GM23338 (cell line): ENCODE measurements at regions not wholly inside any gene's neighbourhood (a gene's known extent, or its start where the extent isn't known, plus 50 kb on each side); places are given as distances from the start of the nearest gene placed in this dataset.

Experiments used
- ATAC-seq: fragments of 200-7000 bp; cut with Tn5 transposase; 3 replicates; pipeline ENCODE4 v1.9.1; 2020
- DNase-seq: peaks from one replicate; pipeline ENCODE4 v3.0.0-alpha.2; 2015; ENCODE audit warnings: low spot score
- H2AFZ ChIP-seq: fragments of 200-600 bp; sonication (generic); 2 replicates; pipeline ENCODE4 v1.8.0; 2016; ENCODE audit warnings: antibody characterized with exemption, mild to moderate bottlenecking, moderate library complexity
- H3F3A ChIP-seq: fragments of 200-600 bp; sonication (generic); replicated peaks from 2 replicates; pipeline ENCODE4 v1.8.0; 2017; ENCODE audit warnings: antibody characterized with exemption, mixed run types, low read depth
- H3K27ac ChIP-seq: fragments of 200-600 bp; sonication (generic); 2 replicates; pipeline ENCODE4 v1.6.1; 2016; ENCODE audit warnings: low read depth
- H3K27me3 ChIP-seq: fragments of 200-600 bp; sonication (generic); 2 replicates; pipeline ENCODE4 v1.8.0; 2016; ENCODE audit warnings: mild to moderate bottlenecking, mixed run types, moderate library complexity; ENCODE audit not compliant: insufficient read depth
- H3K36me3 ChIP-seq: fragments of 200-600 bp; sonication (generic); 2 replicates; pipeline ENCODE4 v1.8.0; 2016; ENCODE audit warnings: mild to moderate bottlenecking; ENCODE audit not compliant: insufficient read depth
- H3K4me1 ChIP-seq: fragments of 200-600 bp; sonication (generic); 2 replicates; pipeline ENCODE4 v1.8.0; 2016; ENCODE audit warnings: mild to moderate bottlenecking, moderate library complexity; ENCODE audit not compliant: insufficient read depth
- H3K4me2 ChIP-seq: fragments of 200-600 bp; sonication (generic); 2 replicates; pipeline ENCODE4 v1.7.1; 2017; ENCODE audit warnings: mixed run types
- H3K4me3 ChIP-seq: fragments of 200-600 bp; sonication (generic); 2 replicates; pipeline ENCODE4 v1.6.1; 2016; ENCODE audit warnings: mixed run types
- H3K79me2 ChIP-seq: fragments of 200-600 bp; sonication (generic); replicated peaks from 2 replicates; pipeline ENCODE4 v1.8.0; 2017; ENCODE audit warnings: mild to moderate bottlenecking; ENCODE audit not compliant: insufficient read depth
- H3K9me2 ChIP-seq: fragments of 200-600 bp; sonication (generic); 2 replicates; pipeline ENCODE4 v1.8.0; 2017; ENCODE audit not compliant: insufficient read depth
- H4K20me1 ChIP-seq: fragments of 200-600 bp; sonication (generic); replicated peaks from 2 replicates; pipeline ENCODE4 v1.8.0; 2017; ENCODE audit warnings: mild to moderate bottlenecking; ENCODE audit not compliant: insufficient read depth
- H3K27ac Mint-ChIP-seq: 2 replicates; pipeline ENCODE4 v1.8.0; 2020; ENCODE audit warnings: inconsistent platforms, mild to moderate bottlenecking, moderate library complexity, mixed read lengths
- H3K27me3 Mint-ChIP-seq: 3 replicates; pipeline ENCODE4 v1.8.0; 2022; ENCODE audit warnings: low read depth, mild to moderate bottlenecking, moderate library complexity, mixed read lengths, inconsistent platforms; ENCODE audit not compliant: insufficient read depth, poor library complexity
- H3K36me3 Mint-ChIP-seq: 3 replicates; pipeline ENCODE4 v1.8.0; 2021; ENCODE audit warnings: low read depth, mild to moderate bottlenecking, inconsistent platforms, moderate library complexity, mixed read lengths
- H3K4me1 Mint-ChIP-seq: 3 replicates; pipeline ENCODE4 v1.8.0; 2020; ENCODE audit warnings: mild to moderate bottlenecking, inconsistent platforms, mixed read lengths
- H3K4me3 Mint-ChIP-seq: 3 replicates; pipeline ENCODE4 v1.8.0; 2021; ENCODE audit warnings: moderate library complexity, mild to moderate bottlenecking, inconsistent platforms, mixed read lengths
- H3K9me3 Mint-ChIP-seq: 3 replicates; pipeline ENCODE4 v1.8.0; 2020; ENCODE audit warnings: moderate library complexity, mild to moderate bottlenecking, inconsistent platforms, mixed read lengths
- CREB1 ChIP-seq: fragments of 250-450 bp; sonication (Bioruptor Pico); IDR thresholded peaks from 2 replicates; pipeline ENCODE4 v1.5.0; 2020; ENCODE audit warnings: low read depth, mild to moderate bottlenecking, moderate library complexity
- EZH2 ChIP-seq: fragments of 200-600 bp; sonication (generic); IDR thresholded peaks from one replicate; pipeline ENCODE4 v1.8.0; 2017; ENCODE audit warnings: antibody characterized with exemption, mild to moderate bottlenecking, low read depth; ENCODE audit not compliant: unreplicated experiment
- EZH2phosphoT487 ChIP-seq: fragments of 200-600 bp; sonication (generic); IDR thresholded peaks from one replicate; pipeline ENCODE4 v1.8.1; 2018; ENCODE audit warnings: antibody characterized with exemption; ENCODE audit not compliant: unreplicated experiment
- JUNB ChIP-seq: IDR thresholded peaks from one replicate; pipeline ENCODE4 v1.6.1; 2016; ENCODE audit warnings: antibody characterized with exemption; ENCODE audit not compliant: unreplicated experiment
- NANOG ChIP-seq: IDR thresholded peaks from 2 replicates; pipeline ENCODE4 v1.6.1; 2016; ENCODE audit warnings: antibody characterized with exemption, borderline replicate concordance
- POLR2AphosphoS5 ChIP-seq: IDR thresholded peaks from 2 replicates; pipeline ENCODE4 v1.6.1; 2016; ENCODE audit warnings: antibody characterized with exemption, low read depth
- STAT1 ChIP-seq: IDR thresholded peaks from one replicate; pipeline ENCODE4 v1.6.1; 2016; ENCODE audit warnings: antibody characterized with exemption; ENCODE audit not compliant: unreplicated experiment
- ZNF114 ChIP-seq: fragments of 250-450 bp; sonication (Bioruptor Pico); IDR thresholded peaks from 2 replicates; pipeline ENCODE4 v1.5.0; 2020; ENCODE audit warnings: mild to moderate bottlenecking, moderate library complexity
- ZNF331 ChIP-seq: fragments of 250-450 bp; sonication (Bioruptor Pico); IDR thresholded peaks from 2 replicates; pipeline ENCODE4 v1.5.0; 2020; ENCODE audit warnings: low read depth, mild to moderate bottlenecking, moderate library complexity
- ZNF462 ChIP-seq: fragments of 250-450 bp; sonication (Bioruptor Pico); IDR thresholded peaks from 2 replicates; pipeline ENCODE4 v1.5.0; 2020; ENCODE audit warnings: mild to moderate bottlenecking, moderate library complexity
- TF ChIP-seq, protein P1 (sequence below), 2 experiments: fragments of 200-600 bp in 1 of 2; sonication (generic) in 1 of 2; conservative IDR thresholded peaks; 2 replicates each; pipeline versions ENCODE4 v1.5.1 to v1.6.1; 2016 to 2017; ENCODE audit warnings: antibody characterized with exemption in 2 of 2, low read depth in 2 of 2, mild to moderate bottlenecking in 2 of 2, moderate library complexity in 1 of 2
- TF ChIP-seq, protein P2 (sequence below): IDR thresholded peaks from one replicate; pipeline ENCODE4 v1.6.1; 2018; ENCODE audit warnings: antibody characterized with exemption; ENCODE audit not compliant: unreplicated experiment
- TF ChIP-seq, protein P3 (sequence below): IDR thresholded peaks from 2 replicates; pipeline ENCODE4 v1.6.1; 2016; ENCODE audit warnings: antibody characterized with exemption

DNA sequence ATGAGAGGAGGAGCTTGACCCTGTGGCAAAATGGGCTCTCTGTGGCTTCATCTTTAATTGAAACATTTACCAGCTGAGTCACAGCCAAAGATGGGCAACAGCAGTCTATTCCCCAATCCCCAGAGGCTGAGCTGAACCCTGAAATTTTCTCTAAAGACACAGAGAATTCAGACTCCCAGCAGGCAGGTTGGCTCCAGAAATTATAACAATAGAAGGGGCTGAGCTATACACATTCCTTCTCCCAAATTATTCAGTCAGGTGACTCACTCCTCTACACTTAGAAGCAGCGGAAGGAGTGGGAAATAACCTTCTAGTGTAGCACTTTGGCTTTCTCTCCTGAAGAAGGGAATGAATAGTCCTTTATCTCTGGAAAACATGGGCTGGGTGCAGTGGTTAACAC, 264.3 kb upstream of the ARHGEF26 start:
- Histone ChIP-seq H3K4me2 (no peak overlapping the region), H3K27ac (no peak overlapping the region), H4K20me1 (no peaks in the 10 kb centered on the region), H2AFZ (no peak overlapping the region), H3K36me3 (no peaks in the 10 kb centered on the region), H3K4me3 (no peak overlapping the region), H3K4me1 (no peaks in the 10 kb centered on the region), H3K27me3 (no peaks in the 10 kb centered on the region), H3F3A (no peaks in the 10 kb centered on the region), H3K79me2 (no peaks in the 10 kb centered on the region), H3K9me2 (no peaks in the 10 kb centered on the region)
- Mint-ChIP-seq H3K4me3 (no peak overlapping the region), H3K4me1 (peaks cover 9% of the 10 kb centered on the region; the same call in 2 of the 3 replicates), H3K27ac (no peak overlapping the region), H3K9me3 (no peaks in the 10 kb centered on the region), H3K27me3 (no peaks in the 10 kb centered on the region), H3K36me3 (no peaks in the 10 kb centered on the region)
- DNase-seq (peak; percentile 44), ATAC-seq (peak; percentile 40)
- TF ChIP-seq, protein P1, sequence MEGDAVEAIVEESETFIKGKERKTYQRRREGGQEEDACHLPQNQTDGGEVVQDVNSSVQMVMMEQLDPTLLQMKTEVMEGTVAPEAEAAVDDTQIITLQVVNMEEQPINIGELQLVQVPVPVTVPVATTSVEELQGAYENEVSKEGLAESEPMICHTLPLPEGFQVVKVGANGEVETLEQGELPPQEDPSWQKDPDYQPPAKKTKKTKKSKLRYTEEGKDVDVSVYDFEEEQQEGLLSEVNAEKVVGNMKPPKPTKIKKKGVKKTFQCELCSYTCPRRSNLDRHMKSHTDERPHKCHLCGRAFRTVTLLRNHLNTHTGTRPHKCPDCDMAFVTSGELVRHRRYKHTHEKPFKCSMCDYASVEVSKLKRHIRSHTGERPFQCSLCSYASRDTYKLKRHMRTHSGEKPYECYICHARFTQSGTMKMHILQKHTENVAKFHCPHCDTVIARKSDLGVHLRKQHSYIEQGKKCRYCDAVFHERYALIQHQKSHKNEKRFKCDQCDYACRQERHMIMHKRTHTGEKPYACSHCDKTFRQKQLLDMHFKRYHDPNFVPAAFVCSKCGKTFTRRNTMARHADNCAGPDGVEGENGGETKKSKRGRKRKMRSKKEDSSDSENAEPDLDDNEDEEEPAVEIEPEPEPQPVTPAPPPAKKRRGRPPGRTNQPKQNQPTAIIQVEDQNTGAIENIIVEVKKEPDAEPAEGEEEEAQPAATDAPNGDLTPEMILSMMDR (conservative IDR thresholded peaks at IDR 0.05; ENCODE audit: low read depth in 2 of 2), result no peak
- TF ChIP-seq ZNF331 (CRISPR knock-in tag) (no peak), CREB1 (CRISPR knock-in tag) (no peak), ZNF114 (CRISPR knock-in tag) (no peak), STAT1 (no peak), NANOG (no peak), EZH2phosphoT487 (no peak), ZNF462 (CRISPR knock-in tag) (no peak), JUNB (no peak), EZH2 (no peak), POLR2AphosphoS5 (no peak)
- TF ChIP-seq, protein P2, sequence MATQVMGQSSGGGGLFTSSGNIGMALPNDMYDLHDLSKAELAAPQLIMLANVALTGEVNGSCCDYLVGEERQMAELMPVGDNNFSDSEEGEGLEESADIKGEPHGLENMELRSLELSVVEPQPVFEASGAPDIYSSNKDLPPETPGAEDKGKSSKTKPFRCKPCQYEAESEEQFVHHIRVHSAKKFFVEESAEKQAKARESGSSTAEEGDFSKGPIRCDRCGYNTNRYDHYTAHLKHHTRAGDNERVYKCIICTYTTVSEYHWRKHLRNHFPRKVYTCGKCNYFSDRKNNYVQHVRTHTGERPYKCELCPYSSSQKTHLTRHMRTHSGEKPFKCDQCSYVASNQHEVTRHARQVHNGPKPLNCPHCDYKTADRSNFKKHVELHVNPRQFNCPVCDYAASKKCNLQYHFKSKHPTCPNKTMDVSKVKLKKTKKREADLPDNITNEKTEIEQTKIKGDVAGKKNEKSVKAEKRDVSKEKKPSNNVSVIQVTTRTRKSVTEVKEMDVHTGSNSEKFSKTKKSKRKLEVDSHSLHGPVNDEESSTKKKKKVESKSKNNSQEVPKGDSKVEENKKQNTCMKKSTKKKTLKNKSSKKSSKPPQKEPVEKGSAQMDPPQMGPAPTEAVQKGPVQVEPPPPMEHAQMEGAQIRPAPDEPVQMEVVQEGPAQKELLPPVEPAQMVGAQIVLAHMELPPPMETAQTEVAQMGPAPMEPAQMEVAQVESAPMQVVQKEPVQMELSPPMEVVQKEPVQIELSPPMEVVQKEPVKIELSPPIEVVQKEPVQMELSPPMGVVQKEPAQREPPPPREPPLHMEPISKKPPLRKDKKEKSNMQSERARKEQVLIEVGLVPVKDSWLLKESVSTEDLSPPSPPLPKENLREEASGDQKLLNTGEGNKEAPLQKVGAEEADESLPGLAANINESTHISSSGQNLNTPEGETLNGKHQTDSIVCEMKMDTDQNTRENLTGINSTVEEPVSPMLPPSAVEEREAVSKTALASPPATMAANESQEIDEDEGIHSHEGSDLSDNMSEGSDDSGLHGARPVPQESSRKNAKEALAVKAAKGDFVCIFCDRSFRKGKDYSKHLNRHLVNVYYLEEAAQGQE, result no peak
- TF ChIP-seq, protein P3, sequence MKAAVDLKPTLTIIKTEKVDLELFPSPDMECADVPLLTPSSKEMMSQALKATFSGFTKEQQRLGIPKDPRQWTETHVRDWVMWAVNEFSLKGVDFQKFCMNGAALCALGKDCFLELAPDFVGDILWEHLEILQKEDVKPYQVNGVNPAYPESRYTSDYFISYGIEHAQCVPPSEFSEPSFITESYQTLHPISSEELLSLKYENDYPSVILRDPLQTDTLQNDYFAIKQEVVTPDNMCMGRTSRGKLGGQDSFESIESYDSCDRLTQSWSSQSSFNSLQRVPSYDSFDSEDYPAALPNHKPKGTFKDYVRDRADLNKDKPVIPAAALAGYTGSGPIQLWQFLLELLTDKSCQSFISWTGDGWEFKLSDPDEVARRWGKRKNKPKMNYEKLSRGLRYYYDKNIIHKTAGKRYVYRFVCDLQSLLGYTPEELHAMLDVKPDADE, result no peak
